ENCODE measurements at regions not wholly inside any gene's neighbourhood (a gene's known extent, or its start where the extent isn't known, plus 50 kb on each side); places are given as distances from the start of the nearest gene placed in this dataset.

GRCh38 chr7:80991654-80992053 lies 72.8 kb upstream of the SEMA3C start:
- DNase-seq (ENCODE audit: extremely low read depth, insufficient read length) = no peak
- no peaks in the 10 kb centered on the region for H3K36me3 ChIP-seq (ENCODE audit: control insufficient read depth, insufficient read depth, low read length)
- TF ChIP-seq CTCF (IDR thresholded peaks at IDR 0.05; ENCODE audit: insufficient read depth, low read length, poor library complexity, severe bottlenecking) = no peak
- H3K4me3 ChIP-seq (replicated peaks; ENCODE audit: low read depth, low read length) = no peak overlapping the region
- H3K27me3 ChIP-seq (replicated peaks; ENCODE audit: control insufficient read depth, insufficient read depth, low read length) = no peaks in the 10 kb centered on the region

GRCh38 chr7:80984619-80985018 lies 65.8 kb upstream of the SEMA3C start:
- no peak for DNase-seq (ENCODE audit: extremely low read depth, insufficient read length)
- Histone ChIP-seq H3K4me3 (replicated peaks; ENCODE audit: low read depth, low read length) (no peak overlapping the region), H3K36me3 (ENCODE audit: control insufficient read depth, insufficient read depth, low read length) (no peaks in the 10 kb centered on the region), H3K27me3 (replicated peaks; ENCODE audit: control insufficient read depth, insufficient read depth, low read length) (no peaks in the 10 kb centered on the region)
- no peak for TF ChIP-seq CTCF (IDR thresholded peaks at IDR 0.05; ENCODE audit: insufficient read depth, low read length, poor library complexity, severe bottlenecking)

GRCh38 chr7:80981405-80981804 lies 62.6 kb upstream of the SEMA3C start:
- no peak for DNase-seq (ENCODE audit: extremely low read depth, insufficient read length)
- Histone ChIP-seq H3K27me3 (replicated peaks; ENCODE audit: control insufficient read depth, insufficient read depth, low read length) (no peaks in the 10 kb centered on the region), H3K4me3 (replicated peaks; ENCODE audit: low read depth, low read length) (no peak overlapping the region), H3K36me3 (ENCODE audit: control insufficient read depth, insufficient read depth, low read length) (no peaks in the 10 kb centered on the region)
- TF ChIP-seq CTCF (IDR thresholded peaks at IDR 0.05; ENCODE audit: insufficient read depth, low read length, poor library complexity, severe bottlenecking) = no peak

- DNase-seq (ENCODE audit: extremely low read depth, insufficient read length) = no peak
- no peak overlapping the region for H3K4me3 ChIP-seq (replicated peaks; ENCODE audit: low read depth, low read length)
- H3K36me3 ChIP-seq (ENCODE audit: control insufficient read depth, insufficient read depth, low read length) = no peaks in the 10 kb centered on the region
- no peak for TF ChIP-seq CTCF (IDR thresholded peaks at IDR 0.05; ENCODE audit: insufficient read depth, low read length, poor library complexity, severe bottlenecking)
- no peaks in the 10 kb centered on the region for H3K27me3 ChIP-seq (replicated peaks; ENCODE audit: control insufficient read depth, insufficient read depth, low read length)
These were observed 58.9 kb upstream of the SEMA3C start for GRCh38 chr7:80977751-80978150.

- DNase-seq (ENCODE audit: extremely low read depth, insufficient read length) = no peak
- no peaks in the 10 kb centered on the region for H3K27me3 ChIP-seq (replicated peaks; ENCODE audit: control insufficient read depth, insufficient read depth, low read length)
- TF ChIP-seq CTCF (IDR thresholded peaks at IDR 0.05; ENCODE audit: insufficient read depth, low read length, poor library complexity, severe bottlenecking) = no peak
- no peaks in the 10 kb centered on the region for H3K36me3 ChIP-seq (ENCODE audit: control insufficient read depth, insufficient read depth, low read length)
- H3K4me3 ChIP-seq (replicated peaks; ENCODE audit: low read depth, low read length) = no peak overlapping the region
These were observed 55.8 kb upstream of the SEMA3C start for GRCh38 chr7:80974396-80975358.

All from GM06990 (cell line).